Stimulated activated naive B cell treated with anti-CD40 and anti-IgM and Interleukin-4, amounts not matched to agents 10 μg/mL and 1 μg/mL and 100 μg/mL, for 72 hours (primary cell): ENCODE measurements at regions not wholly inside any gene's neighbourhood (a gene's known extent, or its start where the extent isn't known, plus 50 kb on each side); places are given as distances from the start of the nearest gene placed in this dataset.
"Not testable (repeated sequence)": the region's sequence is repeated elsewhere in the genome, so short reads cannot be mapped to it uniquely, and the experiment has no call there.

ENCODE experiments used
- ATAC-seq, 2 donors: fragments of 150-1000 bp; cut with Tn5 transposase; replicated peaks; 2 replicates each; pipeline ENCODE4 v1.10.0; 2021; ENCODE audit warnings: moderate library complexity in 1 of 2
- DNase-seq: peaks from one replicate; pipeline ENCODE4 v3.0.0; 2021
- H3K27ac Mint-ChIP-seq: one replicate; pipeline ENCODE4 v1.8.0; 2022; ENCODE audit warnings: mild to moderate bottlenecking, mixed read lengths
- H3K27me3 Mint-ChIP-seq, 2 donors: one replicate each; pipeline ENCODE4 v1.8.0; 2022; ENCODE audit warnings: mixed read lengths in 2 of 2
- H3K36me3 Mint-ChIP-seq, 2 donors: one replicate each; pipeline ENCODE4 v1.8.0; 2022; ENCODE audit warnings: mixed read lengths in 2 of 2, mild to moderate bottlenecking in 1 of 2
- H3K4me1 Mint-ChIP-seq, 2 donors: one replicate each; pipeline ENCODE4 v1.8.0; 2022; ENCODE audit warnings: mixed read lengths in 2 of 2, mild to moderate bottlenecking in 1 of 2
- H3K4me3 Mint-ChIP-seq, 2 donors: one replicate each; pipeline ENCODE4 v1.8.0; 2022; ENCODE audit warnings: mild to moderate bottlenecking in 2 of 2, mixed read lengths in 2 of 2, moderate library complexity in 1 of 2
- H3K9me3 Mint-ChIP-seq, 2 donors: one replicate each; pipeline ENCODE4 v1.8.0; 2022; ENCODE audit warnings: mixed read lengths in 2 of 2, mild to moderate bottlenecking in 1 of 2

GRCh38 chr7:84848974-84849372 lies 337.9 kb downstream of the SEMA3D start:
- H3K27me3 Mint-ChIP-seq, H3K4me1 Mint-ChIP-seq, H3K9me3 Mint-ChIP-seq, DNase-seq, H3K36me3 Mint-ChIP-seq, H3K4me3 Mint-ChIP-seq, H3K27ac Mint-ChIP-seq: not testable (repeated sequence)
- ATAC-seq = peak in 1 of 2 donors; percentile 21

- no peak overlapping the region for H3K27ac Mint-ChIP-seq
Observed at GRCh38 chr7:84848219-84848973, 338.5 kb downstream of the SEMA3D start.

GRCh38 chr7:84847790-84848189 lies 339.1 kb downstream of the SEMA3D start:
- Mint-ChIP-seq H3K27me3 (no peaks in the 10 kb centered on the region), H3K9me3 (no peaks in the 10 kb centered on the region), H3K36me3 (no peaks in the 10 kb centered on the region), H3K4me3 (no peak overlapping the region), H3K4me1 (peaks cover 0 to 2% of the 10 kb centered on the region in 2 donors), H3K27ac (no peak overlapping the region)
- no peak for DNase-seq
- no peak for ATAC-seq

More at GRCh38 chr7:84848219-84848973, 338.5 kb downstream of the SEMA3D start:
- no peaks in the 10 kb centered on the region for H3K9me3 Mint-ChIP-seq
- no peaks in the 10 kb centered on the region for H3K36me3 Mint-ChIP-seq
- no peak overlapping the region for H3K4me3 Mint-ChIP-seq
- DNase-seq = no peak
- no peak for ATAC-seq
- no peaks in the 10 kb centered on the region for H3K27me3 Mint-ChIP-seq
- H3K4me1 Mint-ChIP-seq = peaks cover 0 to 2% of the 10 kb centered on the region in 2 donors

- DNase-seq = no peak
- Mint-ChIP-seq H3K27ac (no peak overlapping the region), H3K4me3 (no peak overlapping the region), H3K9me3 (no peaks in the 10 kb centered on the region), H3K27me3 (no peaks in the 10 kb centered on the region), H3K4me1 (peaks cover 0 to 2% of the 10 kb centered on the region in 2 donors), H3K36me3 (no peaks in the 10 kb centered on the region)
- ATAC-seq = no peak
Observed at GRCh38 chr7:84847038-84847437, 339.8 kb downstream of the SEMA3D start.

- Mint-ChIP-seq H3K27ac (no peak overlapping the region), H3K4me3 (no peak overlapping the region), H3K4me1 (peaks cover 0 to 2% of the 10 kb centered on the region in 2 donors), H3K27me3 (no peaks in the 10 kb centered on the region), H3K9me3 (no peaks in the 10 kb centered on the region), H3K36me3 (no peaks in the 10 kb centered on the region)
- ATAC-seq = no peak
- no peak for DNase-seq
Observed at GRCh38 chr7:84845971-84846370, 340.9 kb downstream of the SEMA3D start.

- Mint-ChIP-seq H3K27ac (no peak overlapping the region), H3K36me3 (no peaks in the 10 kb centered on the region), H3K9me3 (no peaks in the 10 kb centered on the region), H3K4me3 (no peak overlapping the region), H3K27me3 (no peaks in the 10 kb centered on the region), H3K4me1 (peaks cover 0 to 2% of the 10 kb centered on the region in 2 donors)
- ATAC-seq (no peak), DNase-seq (no peak)
Observed at GRCh38 chr7:84844771-84845170, 342.1 kb downstream of the SEMA3D start.

GRCh38 chr7:84841809-84842208 lies 345.0 kb downstream of the SEMA3D start:
- no peak overlapping the region for H3K27ac Mint-ChIP-seq
- no peaks in the 10 kb centered on the region for H3K9me3 Mint-ChIP-seq
- ATAC-seq = no peak

GRCh38 chr7:84838857-84839256 lies 348.0 kb downstream of the SEMA3D start:
- Mint-ChIP-seq H3K4me1 (no peaks in the 10 kb centered on the region), H3K9me3 (no peaks in the 10 kb centered on the region), H3K27ac (no peak overlapping the region), H3K36me3 (no peaks in the 10 kb centered on the region), H3K4me3 (no peak overlapping the region), H3K27me3 (no peaks in the 10 kb centered on the region)
- ATAC-seq (no peak), DNase-seq (no peak)

More at GRCh38 chr7:84841809-84842208, 345.0 kb downstream of the SEMA3D start:
- Mint-ChIP-seq H3K4me1 (no peaks in the 10 kb centered on the region), H3K36me3 (no peaks in the 10 kb centered on the region), H3K27me3 (no peaks in the 10 kb centered on the region), H3K4me3 (no peak overlapping the region)
- DNase-seq = no peak

- no peaks in the 10 kb centered on the region for H3K9me3 Mint-ChIP-seq
- ATAC-seq (no peak), DNase-seq (no peak)
- H3K27me3 Mint-ChIP-seq = no peaks in the 10 kb centered on the region
- H3K36me3 Mint-ChIP-seq = no peaks in the 10 kb centered on the region
- H3K27ac Mint-ChIP-seq = no peak overlapping the region
- H3K4me3 Mint-ChIP-seq = no peak overlapping the region
- H3K4me1 Mint-ChIP-seq = no peaks in the 10 kb centered on the region
Observed at GRCh38 chr7:84837405-84837804, 349.5 kb downstream of the SEMA3D start.

- no peak for DNase-seq
- Mint-ChIP-seq H3K36me3 (no peaks in the 10 kb centered on the region), H3K9me3 (peaks cover 0 to 2% of the 10 kb centered on the region in 2 donors), H3K4me3 (no peak overlapping the region), H3K27ac (no peak overlapping the region), H3K4me1 (no peaks in the 10 kb centered on the region), H3K27me3 (no peaks in the 10 kb centered on the region)
- no peak for ATAC-seq
Observed at GRCh38 chr7:84829719-84830118, 357.1 kb downstream of the SEMA3D start.

GRCh38 chr7:84824057-84824651 lies 362.7 kb downstream of the SEMA3D start:
- Mint-ChIP-seq H3K4me3 (no peak overlapping the region), H3K9me3 (peaks cover 0 to 2% of the 10 kb centered on the region in 2 donors), H3K4me1 (no peaks in the 10 kb centered on the region), H3K27me3 (no peaks in the 10 kb centered on the region), H3K27ac (no peak overlapping the region), H3K36me3 (no peaks in the 10 kb centered on the region)
- no peak for ATAC-seq
- no peak for DNase-seq

GRCh38 chr7:84823530-84823929 lies 363.3 kb downstream of the SEMA3D start:
- ATAC-seq (no peak), DNase-seq (no peak)
- Mint-ChIP-seq H3K36me3 (no peaks in the 10 kb centered on the region), H3K4me1 (no peaks in the 10 kb centered on the region), H3K4me3 (no peak overlapping the region), H3K27ac (no peak overlapping the region), H3K27me3 (no peaks in the 10 kb centered on the region), H3K9me3 (peaks cover 0 to 2% of the 10 kb centered on the region in 2 donors)

- Mint-ChIP-seq H3K36me3 (no peaks in the 10 kb centered on the region), H3K9me3 (peaks cover 0 to 2% of the 10 kb centered on the region in 2 donors), H3K4me1 (no peaks in the 10 kb centered on the region), H3K4me3 (no peak overlapping the region), H3K27me3 (no peaks in the 10 kb centered on the region), H3K27ac (no peak overlapping the region)
- ATAC-seq = no peak
- no peak for DNase-seq
Observed at GRCh38 chr7:84822941-84823510, 363.8 kb downstream of the SEMA3D start.

GRCh38 chr7:84821671-84822534 lies 365.0 kb downstream of the SEMA3D start:
- no peaks in the 10 kb centered on the region for H3K4me1 Mint-ChIP-seq
- DNase-seq = no peak
- H3K36me3 Mint-ChIP-seq = no peaks in the 10 kb centered on the region
- H3K27me3 Mint-ChIP-seq = no peaks in the 10 kb centered on the region
- no peak overlapping the region for H3K4me3 Mint-ChIP-seq
- no peak overlapping the region for H3K27ac Mint-ChIP-seq
- ATAC-seq = no peak
- peaks cover 0 to 2% of the 10 kb centered on the region in 2 donors for H3K9me3 Mint-ChIP-seq
